Thymus (tissue), 11 donors: ENCODE measurements at regions not wholly inside any gene's neighbourhood (a gene's known extent, or its start where the extent isn't known, plus 50 kb on each side); places are given as distances from the start of the nearest gene placed in this dataset.

Source experiments
- DNase-seq, 9 donors: peaks; one replicate each; pipeline ENCODE4 v3.0.0-alpha.2; 2013; ENCODE audit warnings: low spot score in 9 of 9, low read depth in 6 of 9, missing footprints in 1 of 9
- H3K27ac ChIP-seq, 2 donors: one replicate each; pipeline ENCODE4 v1.5.1; 2013; ENCODE audit warnings: control low read depth in 1 of 2, low read depth in 1 of 2, low read length in 1 of 2, mild to moderate bottlenecking in 1 of 2, moderate library complexity in 1 of 2
- H3K27me3 ChIP-seq, 2 donors: one replicate each; pipeline ENCODE4 v1.5.1; 2013; ENCODE audit warnings: low read length in 1 of 2; ENCODE audit not compliant: control insufficient read depth in 2 of 2, insufficient read depth in 1 of 2
- H3K36me3 ChIP-seq, 2 donors: one replicate each; pipeline ENCODE4 v1.5.1; 2013; ENCODE audit warnings: low read length in 1 of 2, mild to moderate bottlenecking in 1 of 2, moderate library complexity in 1 of 2; ENCODE audit not compliant: control insufficient read depth in 2 of 2, insufficient read depth in 2 of 2
- H3K4me1 ChIP-seq, 2 donors: one replicate each; pipeline ENCODE4 v1.5.1; 2013; ENCODE audit warnings: low read length in 2 of 2; ENCODE audit not compliant: control insufficient read depth in 2 of 2, insufficient read depth in 2 of 2
- H3K4me3 ChIP-seq, 2 donors: one replicate each; pipeline ENCODE4 v1.5.1; 2013; ENCODE audit warnings: low read length in 2 of 2, control low read depth in 1 of 2, mild to moderate bottlenecking in 1 of 2
- H3K9me3 ChIP-seq, 2 donors: one replicate each; pipeline ENCODE4 v1.5.1; 2013; ENCODE audit warnings: low read length in 1 of 2, mild to moderate bottlenecking in 1 of 2; ENCODE audit not compliant: control insufficient read depth in 2 of 2, insufficient read depth in 1 of 2
- WGBS: extraction: QIAGEN DNeasy Blood & Tissue Kit; methylation state at CpG from one replicate; pipeline ENCODE4 v1.1.7; 2013; 5-methylcytosine and 5-hydroxymethylcytosine counted together
- donor health status: healthy.

DNA sequence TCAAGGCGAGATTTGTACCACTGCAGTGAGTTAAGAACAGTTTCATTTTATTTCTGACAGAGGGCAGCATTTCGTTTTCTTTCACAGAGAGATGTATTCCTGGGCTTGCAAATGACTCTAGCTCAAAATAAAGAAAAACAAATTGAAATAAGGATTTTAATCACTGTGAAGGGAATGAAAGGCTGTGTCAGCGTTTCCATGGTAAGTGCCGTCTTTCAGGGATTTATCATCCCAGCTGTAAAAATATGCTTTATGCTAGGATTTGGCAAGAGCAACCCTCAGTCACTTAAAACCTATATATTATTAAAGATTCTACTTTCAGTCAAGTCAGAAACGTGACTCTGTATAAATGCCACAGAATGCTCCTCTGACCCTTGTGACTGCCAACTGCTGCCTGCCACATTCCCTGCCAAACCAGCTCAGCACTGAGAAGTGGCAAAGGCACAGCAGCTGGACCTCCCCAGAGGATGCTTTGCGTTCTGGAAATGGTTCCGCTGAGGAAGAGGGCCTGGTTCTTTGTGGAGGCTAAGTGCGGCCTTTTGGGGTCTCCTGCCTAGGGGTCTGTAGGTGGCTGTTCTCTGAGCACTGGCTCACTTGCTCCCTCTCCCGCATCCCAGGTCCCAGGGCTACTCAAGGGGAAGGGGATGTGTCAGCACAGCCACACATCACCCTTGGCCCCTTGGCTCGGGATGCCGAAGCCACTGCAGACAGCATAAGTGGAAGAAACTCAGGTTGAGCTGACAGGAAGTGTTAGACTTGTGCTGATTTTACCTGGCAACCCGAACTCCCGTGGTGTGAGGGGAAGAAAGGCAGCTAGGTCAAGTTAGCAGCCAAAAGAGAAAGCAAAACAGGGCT lies 56.6 kb upstream of the POMGNT2 start:
- no peak overlapping the region for H3K4me3 ChIP-seq
- H3K27me3 ChIP-seq = no peaks in the 10 kb centered on the region
- H3K9me3 ChIP-seq = no peaks in the 10 kb centered on the region
- 51% methylated on average over 13 of the region's 13 CpGs for WGBS
- peaks cover 11 to 21% of the 10 kb centered on the region in 2 donors for H3K4me1 ChIP-seq
- H3K27ac ChIP-seq = peak overlapping the region; percentile 80 to 90
- peak; percentile 43 to 88 (median 60) for DNase-seq
- no peaks in the 10 kb centered on the region for H3K36me3 ChIP-seq

DNA sequence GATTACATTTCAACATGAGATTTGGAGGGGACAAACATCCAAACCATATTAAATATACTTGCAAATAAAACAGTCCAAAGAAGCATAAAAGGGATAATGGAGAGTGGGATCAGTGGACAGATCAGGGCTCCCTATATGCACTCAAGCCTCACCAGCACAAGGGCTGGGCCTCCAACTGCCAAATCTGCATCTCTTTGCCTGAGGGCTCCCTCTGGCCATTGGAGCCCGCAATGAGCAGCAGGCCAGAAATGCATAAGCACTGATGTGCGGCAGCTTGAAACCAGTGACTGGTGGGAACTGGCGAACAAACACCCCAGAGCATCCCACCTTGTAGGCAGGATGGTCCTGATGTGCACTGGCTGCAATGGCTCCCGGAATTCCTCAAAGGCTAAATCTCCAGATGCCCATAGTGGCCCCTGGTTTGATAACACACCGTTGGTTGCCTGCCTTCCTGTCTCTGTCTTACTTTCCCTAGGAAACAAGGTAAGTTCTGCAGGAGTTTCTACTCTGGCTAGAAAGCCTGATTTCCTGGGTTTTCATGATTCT lies 55.9 kb upstream of the POMGNT2 start:
- Histone ChIP-seq H3K4me1 (peaks cover 15 to 26% of the 10 kb centered on the region in 2 donors), H3K9me3 (no peaks in the 10 kb centered on the region), H3K27me3 (no peaks in the 10 kb centered on the region), H3K4me3 (no peak overlapping the region), H3K36me3 (no peaks in the 10 kb centered on the region), H3K27ac (no peak overlapping the region)
- DNase-seq = no peak
- 73% methylated on average over 5 of the region's 5 CpGs for WGBS

DNA sequence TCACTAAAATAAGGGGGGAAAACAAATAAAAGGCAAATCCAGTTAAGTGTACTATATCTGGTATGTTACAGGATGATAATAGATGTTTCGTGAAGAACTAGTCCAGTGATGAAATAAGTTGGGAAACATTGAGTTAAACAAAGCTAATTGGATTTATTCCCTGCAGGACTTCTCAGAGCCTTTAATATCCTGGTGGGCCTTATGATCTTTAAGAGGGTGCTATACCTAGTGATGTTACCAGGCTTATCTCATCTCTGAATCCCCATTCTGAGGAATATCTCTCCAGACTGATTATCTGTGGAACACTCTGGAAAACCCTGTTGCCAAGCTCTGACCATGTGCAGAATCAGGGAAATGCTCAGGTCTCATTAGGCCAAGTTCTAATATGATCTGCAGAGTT lies 54.8 kb upstream of the POMGNT2 start:
- no peak for DNase-seq
- Histone ChIP-seq H3K27ac (no peak overlapping the region), H3K4me1 (peaks cover 18 to 30% of the 10 kb centered on the region in 2 donors), H3K9me3 (no peaks in the 10 kb centered on the region), H3K4me3 (no peak overlapping the region), H3K27me3 (no peaks in the 10 kb centered on the region), H3K36me3 (no peaks in the 10 kb centered on the region)
- WGBS = 96% methylated on average over 1 of the region's 1 CpG

DNA sequence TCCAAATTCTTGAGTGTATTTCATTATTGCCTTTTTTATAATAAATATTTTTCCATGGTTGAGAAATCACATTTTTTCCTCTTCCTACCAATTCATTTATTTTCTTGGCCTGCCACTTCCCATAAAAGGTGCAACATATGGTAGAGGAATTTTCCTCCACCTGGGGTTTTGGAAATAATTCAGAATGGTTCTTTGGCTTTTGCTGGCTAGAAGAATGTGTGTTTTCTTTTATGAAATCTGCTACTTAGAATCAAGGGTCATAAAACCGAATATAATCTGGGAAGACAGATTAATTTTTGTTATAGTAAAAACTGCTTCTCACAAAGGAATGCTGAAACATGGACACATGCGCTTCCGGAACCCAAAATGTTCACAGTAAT lies 54.0 kb upstream of the POMGNT2 start:
- Histone ChIP-seq H3K4me3 (no peak overlapping the region), H3K4me1 (peaks cover 18 to 38% of the 10 kb centered on the region in 2 donors), H3K9me3 (no peaks in the 10 kb centered on the region), H3K27me3 (no peaks in the 10 kb centered on the region), H3K27ac (no peak overlapping the region), H3K36me3 (no peaks in the 10 kb centered on the region)
- DNase-seq = no peak
- WGBS = 82% methylated on average over 3 of the region's 3 CpGs

DNA sequence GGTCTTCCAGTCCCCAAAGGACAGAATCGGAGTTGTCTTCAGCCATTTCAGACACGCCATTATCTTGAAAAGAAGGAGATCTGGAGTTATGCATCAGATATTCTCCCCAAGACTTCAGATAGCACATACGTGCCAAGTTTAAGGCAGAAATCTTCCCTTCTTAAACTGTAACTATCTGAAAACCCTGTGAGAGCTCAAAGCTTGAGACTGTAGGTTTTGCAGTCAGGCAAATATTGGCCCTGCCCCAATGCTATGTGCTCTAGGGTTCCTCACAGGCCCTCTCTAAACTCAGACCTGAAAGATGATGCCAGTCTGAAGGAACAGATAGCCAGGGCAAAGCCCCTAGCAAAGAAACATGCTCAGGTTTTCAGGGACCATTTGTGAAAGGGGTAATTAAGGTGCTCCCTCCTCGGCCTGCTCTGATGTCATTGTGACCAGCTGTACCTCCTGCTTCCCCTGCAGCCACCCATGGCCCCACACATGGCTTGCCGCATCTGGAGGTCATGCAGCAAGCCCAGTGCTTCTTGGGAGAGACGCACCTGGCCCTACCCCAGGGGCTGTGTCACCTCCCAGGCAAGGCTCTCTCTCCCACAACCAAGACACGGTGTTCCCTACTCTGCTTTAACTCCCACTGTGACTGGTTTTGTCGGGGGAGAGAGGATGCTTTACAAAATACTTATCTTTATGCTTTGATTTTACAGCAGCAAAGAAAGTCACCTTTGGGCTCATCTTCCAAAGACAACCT lies 53.4 kb upstream of the POMGNT2 start:
- Histone ChIP-seq H3K27ac (no peak overlapping the region), H3K27me3 (no peaks in the 10 kb centered on the region), H3K4me3 (no peak overlapping the region), H3K9me3 (no peaks in the 10 kb centered on the region), H3K36me3 (no peaks in the 10 kb centered on the region), H3K4me1 (peaks cover 18 to 43% of the 10 kb centered on the region in 2 donors)
- 97% methylated on average over 8 of the region's 8 CpGs for WGBS
- no peak for DNase-seq

DNA sequence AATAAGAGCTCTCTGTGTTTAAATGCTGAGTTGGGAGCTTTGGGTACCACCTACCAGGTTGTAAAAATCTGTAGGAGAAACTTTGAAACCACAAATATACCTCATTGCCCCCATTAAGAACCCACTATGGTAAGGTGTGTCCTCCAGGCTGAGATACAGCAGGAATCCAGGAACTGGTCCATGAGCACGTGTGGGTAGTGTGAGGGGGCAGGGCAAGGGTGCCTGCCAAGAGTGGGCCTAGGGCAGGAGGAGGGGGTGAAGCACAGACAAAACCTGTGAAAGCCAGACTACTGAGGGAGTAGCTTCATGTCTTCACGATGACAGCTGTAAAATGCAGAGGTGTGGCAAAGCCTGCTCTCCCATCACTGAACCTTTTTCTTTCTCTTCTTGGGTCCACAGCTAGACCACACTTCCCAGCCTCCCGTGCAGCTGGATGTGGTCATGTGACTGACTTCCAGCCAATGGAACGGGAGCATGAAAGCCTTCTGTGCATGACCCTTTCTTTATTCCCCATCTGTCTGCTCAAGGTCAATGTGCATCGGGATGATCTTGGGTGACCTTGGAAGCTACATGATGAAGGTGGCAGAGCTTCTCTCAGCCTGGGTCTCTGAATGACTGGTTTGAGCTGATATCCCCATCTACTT lies 51.1 kb upstream of the POMGNT2 start:
- no peaks in the 10 kb centered on the region for H3K9me3 ChIP-seq
- no peaks in the 10 kb centered on the region for H3K27me3 ChIP-seq
- DNase-seq = no peak
- peaks cover 7 to 24% of the 10 kb centered on the region in 2 donors for H3K4me1 ChIP-seq
- H3K36me3 ChIP-seq = no peaks in the 10 kb centered on the region
- WGBS = 77% methylated on average over 5 of the region's 5 CpGs
- H3K4me3 ChIP-seq = no peak overlapping the region
- peak overlapping the region in 1 of 2 donors; percentile 38 for H3K27ac ChIP-seq

DNA sequence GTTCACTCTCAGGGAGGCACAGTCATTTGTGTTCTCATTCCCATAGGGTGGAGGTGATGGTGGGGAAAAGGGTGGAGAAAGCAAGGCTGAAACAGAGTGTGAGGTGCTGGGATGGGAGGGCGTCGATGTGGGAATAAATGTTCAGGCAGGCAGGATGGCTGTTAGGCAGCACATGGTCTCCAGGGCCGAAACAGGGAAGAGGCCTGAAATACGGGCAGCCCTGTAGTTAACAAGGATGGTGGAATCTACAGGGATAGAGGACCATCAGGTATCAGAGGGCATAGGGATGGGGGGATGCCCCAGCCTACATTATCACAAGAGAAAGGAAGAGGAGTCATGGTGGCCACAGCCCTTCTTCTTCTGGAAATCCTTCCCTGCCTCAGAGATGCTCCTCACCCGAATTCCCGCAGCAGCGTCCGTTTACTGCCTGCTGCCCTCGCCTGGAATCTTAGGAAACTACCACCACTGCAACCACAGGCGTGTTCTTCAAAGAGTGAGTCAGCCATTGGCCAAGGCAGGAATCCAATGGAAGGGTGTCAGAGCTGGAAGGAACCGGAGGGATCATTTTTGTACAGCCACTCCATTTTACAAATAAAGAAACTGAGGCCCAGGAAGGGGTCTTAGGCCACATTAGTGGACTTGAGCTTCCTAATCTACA lies 49.7 kb upstream of the POMGNT2 start:
- H3K4me1 ChIP-seq = peaks cover 7 to 22% of the 10 kb centered on the region in 2 donors
- no peak for DNase-seq
- H3K27me3 ChIP-seq = no peaks in the 10 kb centered on the region
- no peaks in the 10 kb centered on the region for H3K9me3 ChIP-seq
- no peak overlapping the region for H3K4me3 ChIP-seq
- 85% methylated on average over 11 of the region's 11 CpGs for WGBS
- peak overlapping the region; percentile 33 to 44 for H3K27ac ChIP-seq
- H3K36me3 ChIP-seq = no peaks in the 10 kb centered on the region
